Kidney (tissue), 13 donors: ENCODE measurements at regions not wholly inside any gene's neighbourhood (a gene's known extent, or its start where the extent isn't known, plus 50 kb on each side); places are given as distances from the start of the nearest gene placed in this dataset.

ENCODE experiments used
- DNase-seq, 5 donors: peaks; one replicate each; pipeline ENCODE4 v3.0.0-alpha.2; 2013 to 2020
- FAIRE-seq: peaks from 2 replicates; lab custom pipeline; 2012; peaks lifted over from hg19 to GRCh38; lab: Jason Lieb, UNC
- H3K27ac ChIP-seq, 2 donors: one replicate each; pipeline ENCODE4 v1.7.0; 2013; ENCODE audit warnings: low read depth in 2 of 2, low read length in 2 of 2, inconsistent platforms in 1 of 2
- H3K27me3 ChIP-seq: one replicate; pipeline ENCODE4 v1.7.1; 2013; ENCODE audit warnings: low read length, inconsistent platforms; ENCODE audit not compliant: control insufficient read depth, insufficient read depth
- H3K36me3 ChIP-seq, 3 donors: one replicate each; pipeline versions ENCODE4 v1.7.0 to v1.7.1; 2013; ENCODE audit warnings: low read length in 3 of 3, control low read depth in 1 of 3, inconsistent platforms in 1 of 3; ENCODE audit not compliant: insufficient read depth in 3 of 3, control insufficient read depth in 2 of 3
- H3K4me1 ChIP-seq, 3 donors: one replicate each; pipeline versions ENCODE4 v1.7.0 to v1.7.1; 2013; ENCODE audit warnings: low read length in 3 of 3, inconsistent platforms in 1 of 3, low read depth in 1 of 3; ENCODE audit not compliant: control insufficient read depth in 2 of 3, insufficient read depth in 2 of 3
- H3K4me3 ChIP-seq, 3 donors: one replicate each; pipeline versions ENCODE4 v1.7.0 to v1.8.1; 2013; ENCODE audit warnings: low read length in 3 of 3, control low read depth in 1 of 3, inconsistent platforms in 1 of 3
- H3K9ac ChIP-seq, 3 donors: one replicate each; pipeline versions ENCODE4 v1.7.0 to v1.7.1; 2013; ENCODE audit warnings: low read length in 3 of 3, control low read depth in 1 of 3, inconsistent platforms in 1 of 3
- H3K9me3 ChIP-seq, 3 donors: one replicate each; pipeline versions ENCODE4 v1.7.0 to v1.7.1; 2013; ENCODE audit warnings: low read length in 3 of 3, control low read depth in 1 of 3, inconsistent platforms in 1 of 3; ENCODE audit not compliant: control insufficient read depth in 2 of 3, insufficient read depth in 1 of 3
- intact Hi-C: fragments of 100-400 bp; cut with DNase I; formaldehyde crosslinking; loops from one replicate; pipeline ENCODE4 v1.11.1; 2022
- TF ChIP-seq, protein P1 (sequence below): IDR thresholded peaks from 3 replicates; pipeline ENCODE4 v1.5.1; 2012; ENCODE audit warnings: mild to moderate bottlenecking, moderate library complexity, borderline replicate concordance; ENCODE audit not compliant: insufficient read depth; ENCODE audit errors: extremely low read depth
- donor health status: control.
- donor health status: control.
- donor health status: control.
- donor health status: control.
- donor health status: control.
- donor health status: DM: yes; HTN: yes; CAD: no.
- donor health status: Normal renal cell carcinoma (clear cell type).

DNA sequence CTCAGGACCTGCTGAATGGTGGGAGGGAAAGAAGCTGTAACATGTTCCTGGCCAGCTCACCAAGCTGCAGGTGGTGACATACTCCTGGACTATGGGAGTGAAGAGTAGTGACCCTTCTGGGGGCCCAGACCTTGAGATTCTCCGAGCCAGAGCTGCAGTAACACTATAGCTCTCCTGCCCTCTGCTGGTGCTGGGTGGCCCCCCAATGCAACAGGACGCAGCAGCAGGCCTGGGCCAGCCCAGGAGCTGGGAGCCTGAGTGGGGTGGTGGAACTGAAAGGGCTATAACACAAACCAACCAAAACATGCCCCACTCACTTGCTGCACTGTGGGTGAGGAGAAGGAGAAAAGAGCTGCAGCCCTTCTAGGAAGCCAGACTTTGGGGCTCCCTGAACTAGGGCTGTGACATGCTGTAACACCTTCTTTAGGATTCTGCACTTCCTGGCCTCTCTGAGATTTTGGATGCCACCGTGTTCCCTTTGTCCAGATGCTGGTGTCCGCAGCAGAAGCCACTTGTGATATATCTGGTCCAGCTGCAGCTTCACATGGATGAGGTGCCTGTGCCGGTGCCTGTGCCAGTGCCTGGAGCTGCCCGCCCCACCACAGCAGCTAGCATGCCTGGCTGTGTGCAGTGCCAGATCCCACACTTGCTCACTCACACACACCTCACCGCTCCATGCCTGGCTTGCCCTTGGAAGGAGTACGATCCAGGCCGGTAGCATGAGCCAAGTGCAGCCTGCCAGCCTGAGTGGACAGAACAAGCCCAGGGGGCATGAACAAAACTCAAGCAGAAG lies 636.8 kb upstream of the KCNMB2 start:
- Histone ChIP-seq H3K9ac (no peak overlapping the region), H3K36me3 (no peaks in the 10 kb centered on the region), H3K27me3 (no peaks in the 10 kb centered on the region), H3K27ac (no peak overlapping the region), H3K4me1 (peaks cover 0 to 4% (median 4%) of the 10 kb centered on the region in 3 donors), H3K4me3 (no peak overlapping the region), H3K9me3 (peaks cover 0 to 28% (median 6%) of the 10 kb centered on the region in 3 donors)
- intact Hi-C loops = no loop called here
- DNase-seq = no peak
- FAIRE-seq = no peak
- TF ChIP-seq, protein P1, sequence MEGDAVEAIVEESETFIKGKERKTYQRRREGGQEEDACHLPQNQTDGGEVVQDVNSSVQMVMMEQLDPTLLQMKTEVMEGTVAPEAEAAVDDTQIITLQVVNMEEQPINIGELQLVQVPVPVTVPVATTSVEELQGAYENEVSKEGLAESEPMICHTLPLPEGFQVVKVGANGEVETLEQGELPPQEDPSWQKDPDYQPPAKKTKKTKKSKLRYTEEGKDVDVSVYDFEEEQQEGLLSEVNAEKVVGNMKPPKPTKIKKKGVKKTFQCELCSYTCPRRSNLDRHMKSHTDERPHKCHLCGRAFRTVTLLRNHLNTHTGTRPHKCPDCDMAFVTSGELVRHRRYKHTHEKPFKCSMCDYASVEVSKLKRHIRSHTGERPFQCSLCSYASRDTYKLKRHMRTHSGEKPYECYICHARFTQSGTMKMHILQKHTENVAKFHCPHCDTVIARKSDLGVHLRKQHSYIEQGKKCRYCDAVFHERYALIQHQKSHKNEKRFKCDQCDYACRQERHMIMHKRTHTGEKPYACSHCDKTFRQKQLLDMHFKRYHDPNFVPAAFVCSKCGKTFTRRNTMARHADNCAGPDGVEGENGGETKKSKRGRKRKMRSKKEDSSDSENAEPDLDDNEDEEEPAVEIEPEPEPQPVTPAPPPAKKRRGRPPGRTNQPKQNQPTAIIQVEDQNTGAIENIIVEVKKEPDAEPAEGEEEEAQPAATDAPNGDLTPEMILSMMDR = no peak

DNA sequence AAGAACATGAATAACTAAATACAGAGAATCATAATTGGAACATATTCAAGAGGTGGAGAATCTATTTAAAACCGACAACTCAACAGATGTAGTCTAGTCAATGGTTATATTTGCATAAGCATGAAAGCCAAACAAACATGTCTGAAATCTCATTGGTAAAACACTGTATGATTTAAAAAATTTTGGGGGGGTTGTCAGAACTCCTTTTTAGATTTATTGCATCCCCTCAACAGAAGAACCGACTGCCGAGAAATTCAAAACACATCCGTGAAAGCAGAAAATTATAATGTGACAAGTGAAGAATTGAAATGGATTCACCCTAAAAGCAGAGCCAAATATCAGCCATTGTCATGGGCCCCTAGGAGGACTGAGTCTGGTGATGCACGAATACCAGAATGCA lies 633.4 kb upstream of the KCNMB2 start:
- H3K36me3 ChIP-seq = no peaks in the 10 kb centered on the region
- H3K9ac ChIP-seq = no peak overlapping the region
- no peak for FAIRE-seq
- TF ChIP-seq, protein P1 = no peak
- no peak overlapping the region for H3K4me3 ChIP-seq
- peaks cover 0 to 20% (median 2%) of the 10 kb centered on the region in 3 donors for H3K9me3 ChIP-seq
- H3K4me1 ChIP-seq = peaks cover 0 to 35% (median 18%) of the 10 kb centered on the region in 3 donors
- H3K27ac ChIP-seq = no peak overlapping the region
- intact Hi-C loops = no loop called here
- no peaks in the 10 kb centered on the region for H3K27me3 ChIP-seq
- DNase-seq = no peak

DNA sequence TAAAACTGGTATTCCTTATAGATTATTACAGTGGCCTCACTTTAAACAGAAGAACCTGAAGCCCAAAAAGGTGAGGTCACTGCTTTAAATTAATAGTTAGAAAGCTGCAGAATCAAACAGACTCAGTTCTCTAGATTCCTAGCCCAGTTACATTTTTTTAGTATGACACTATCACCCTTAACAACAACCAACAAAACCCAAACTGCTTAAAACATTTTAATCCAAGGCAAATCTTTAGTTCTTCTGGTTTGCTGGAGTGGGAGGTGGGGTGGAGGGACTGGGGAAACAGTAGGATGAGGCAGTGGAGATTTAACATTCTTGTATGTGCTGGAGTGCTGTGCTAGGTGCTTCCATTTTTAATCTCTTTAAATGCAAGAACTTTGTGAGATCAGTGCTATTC lies 631.6 kb upstream of the KCNMB2 start:
- Histone ChIP-seq H3K4me1 (peaks cover 0 to 35% (median 18%) of the 10 kb centered on the region in 3 donors), H3K27ac (peak overlapping the region; percentile 71 to 76), H3K9me3 (peaks cover 0 to 10% (median 2%) of the 10 kb centered on the region in 3 donors), H3K27me3 (no peaks in the 10 kb centered on the region), H3K36me3 (no peaks in the 10 kb centered on the region), H3K9ac (no peak overlapping the region), H3K4me3 (no peak overlapping the region)
- DNase-seq (no peak), FAIRE-seq (no peak)
- intact Hi-C loops = no loop called here
- TF ChIP-seq, protein P1 = no peak
